ENCODE measurements at regions not wholly inside any gene's neighbourhood (a gene's known extent, or its start where the extent isn't known, plus 50 kb on each side); places are given as distances from the start of the nearest gene placed in this dataset.

GRCh38 chr1:238334170-238334569 is 443.4 kb upstream of the ZP4 start:
- no TSS peak for BruUV-seq (replicated peaks)
- H3K9ac ChIP-seq (ENCODE audit: insufficient read depth in 1 of 2, low read depth in 2 of 2, low read length in 2 of 2): no peak overlapping the region
- H3K9me1 ChIP-seq (ENCODE audit: control insufficient read depth, insufficient read depth, low read length): no peaks in the 10 kb centered on the region
- WGBS (ENCODE audit: insufficient coverage, low coverage, missing lambda C conversion rate): 0% methylated on average over 1 of the region's 1 CpG
- in situ Hi-C loops (cut with MboI) (no loop called here), intact Hi-C loops (cut with micrococcal nuclease) (no loop called here)
- no peak for ATAC-seq
- no peak overlapping the region for H2AFZ ChIP-seq (ENCODE audit: low read depth, low read length)
- H3K4me2 ChIP-seq (ENCODE audit: insufficient read depth, low read length): no peak overlapping the region
- FAIRE-seq: no peak
- no peaks in the 10 kb centered on the region for H3K9me3 ChIP-seq (replicated peaks; ENCODE audit: control insufficient read depth, insufficient read depth, low read depth, low read length)
- no peak for TF ChIP-seq DLX4 (CRISPR knock-in tag; IDR thresholded peaks at IDR 0.05)
- TF ChIP-seq ZNF140 (CRISPR knock-in tag; IDR thresholded peaks at IDR 0.05): no peak
- no peak for TF ChIP-seq GABPB2 (CRISPR knock-in tag; conservative IDR thresholded peaks at IDR 0.05)
- TF ChIP-seq STAT5B (CRISPR knock-in tag; IDR thresholded peaks at IDR 0.05): no peak
- TF ChIP-seq NR3C1 (CRISPR knock-in tag; IDR thresholded peaks at IDR 0.05): no peak
- no peak for TF ChIP-seq ETV6 (IDR thresholded peaks at IDR 0.05; ENCODE audit: borderline replicate concordance in 1 of 2, low read depth in 2 of 2, low read length in 1 of 2)
- TF ChIP-seq ETV6 (CRISPR knock-in tag; IDR thresholded peaks at IDR 0.05; ENCODE audit: borderline replicate concordance): no peak
- TF ChIP-seq PTTG1 (tag; IDR thresholded peaks at IDR 0.05; ENCODE audit: low read depth): no peak
- no peak for TF ChIP-seq HNRNPUL1 (IDR thresholded peaks at IDR 0.05; ENCODE audit: low read length)
- TF ChIP-seq SREBF1 (IDR thresholded peaks at IDR 0.05; ENCODE audit: borderline replicate concordance, low read depth, low read length): no peak
- TF ChIP-seq, protein P1, sequence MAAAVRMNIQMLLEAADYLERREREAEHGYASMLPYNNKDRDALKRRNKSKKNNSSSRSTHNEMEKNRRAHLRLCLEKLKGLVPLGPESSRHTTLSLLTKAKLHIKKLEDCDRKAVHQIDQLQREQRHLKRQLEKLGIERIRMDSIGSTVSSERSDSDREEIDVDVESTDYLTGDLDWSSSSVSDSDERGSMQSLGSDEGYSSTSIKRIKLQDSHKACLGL (CRISPR knock-in tag; IDR thresholded peaks at IDR 0.05; ENCODE audit: borderline replicate concordance, poor library complexity, severe bottlenecking): no peak
- H3K4me3 ChIP-seq: no peak overlapping the region
- ChIA-PET CTCF (ENCODE audit: low intra/inter-chr PET ratio) (no interaction called here), POLR2A (interaction anchor here (0.6 kb wide), 1 partner anchor 54 kb away, joined by 3 read pairs; no protein-coding TSS in a partner anchor)
- H3K36me3 ChIP-seq (ENCODE audit: control insufficient read depth, insufficient read depth, low read length): no peaks in the 10 kb centered on the region
- H3K27ac ChIP-seq (ENCODE audit: extremely low read depth, low read depth, low read length): no peak overlapping the region
- H3K79me2 ChIP-seq (ENCODE audit: control insufficient read depth, insufficient read depth, low read length): no peaks in the 10 kb centered on the region
- no peak for DNase-seq (ENCODE audit: extremely low read depth in 1 of 4, low spot score in 3 of 4)
- H3K27me3 ChIP-seq (ENCODE audit: control insufficient read depth in 2 of 2, insufficient read depth in 2 of 2, low read length in 2 of 2): no peaks in the 10 kb centered on the region
- H3K4me1 ChIP-seq (replicated peaks in 1 of 2; ENCODE audit: control insufficient read depth in 2 of 2, insufficient read depth in 2 of 2, low read length in 2 of 2): no peaks in the 10 kb centered on the region
- H4K20me1 ChIP-seq (replicated peaks; ENCODE audit: control insufficient read depth, insufficient read depth, low read length): no peaks in the 10 kb centered on the region

Data from K562 (cell line).